ENCODE measurements at regions not wholly inside any gene's neighbourhood (a gene's known extent, or its start where the extent isn't known, plus 50 kb on each side); places are given as distances from the start of the nearest gene placed in this dataset.

DNA sequence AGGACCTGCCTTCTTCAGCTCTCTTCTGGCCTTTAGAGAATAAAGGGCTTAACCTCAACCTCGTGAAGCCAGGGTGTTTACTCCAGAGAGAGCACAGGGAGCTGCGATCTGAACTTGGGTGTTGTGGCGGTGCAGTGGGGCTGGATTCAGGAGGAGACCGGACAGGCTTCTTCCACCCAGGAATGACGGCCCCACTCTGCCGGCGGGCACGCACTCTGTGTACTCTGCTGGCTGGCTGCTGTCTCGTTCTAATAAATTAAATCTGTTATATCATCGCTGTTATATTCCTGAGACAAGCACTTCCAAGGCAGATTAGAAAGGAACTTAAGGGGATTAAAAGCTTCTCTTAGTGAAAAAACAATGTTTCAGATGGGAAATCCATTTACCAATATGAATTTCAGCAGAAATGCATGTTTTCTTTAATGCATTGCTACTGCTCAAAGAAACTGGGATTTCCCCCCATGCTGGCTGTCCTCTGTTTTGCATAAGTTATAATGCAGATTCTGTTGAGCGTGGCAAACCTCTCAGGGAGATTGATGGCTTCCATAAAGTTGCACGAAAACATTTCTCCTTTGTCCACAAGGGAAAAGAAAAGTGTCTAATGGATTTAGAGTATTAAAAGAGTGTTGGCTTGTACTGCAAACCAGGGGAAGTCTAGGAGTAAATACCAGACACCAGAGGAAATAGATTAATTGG is 168.6 kb upstream of the IRX3 start:
- no peak for DNase-seq (ENCODE audit: low read depth in 4 of 4, low spot score in 3 of 4)

DNA sequence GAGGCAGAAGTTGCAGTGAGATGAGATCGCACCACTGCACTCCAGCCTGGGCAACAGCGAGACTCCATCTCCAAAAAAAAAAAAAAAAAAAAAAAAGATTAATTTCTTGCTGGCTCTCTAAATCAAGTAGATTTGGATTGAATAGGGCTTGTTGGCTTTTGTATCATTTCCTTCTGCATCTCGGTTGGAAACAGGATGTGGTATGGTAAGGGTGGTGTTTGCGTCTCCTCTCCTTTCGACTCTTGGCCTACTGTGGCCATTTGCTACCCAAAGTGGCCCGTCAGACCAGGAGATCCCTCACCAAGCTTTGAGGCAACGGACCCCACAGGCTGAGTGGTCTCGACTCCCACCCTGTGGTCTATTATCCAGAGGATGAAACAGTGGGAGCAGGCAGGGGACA is 168.0 kb upstream of the IRX3 start:
- DNase-seq (ENCODE audit: low read depth in 4 of 4, low spot score in 3 of 4): no peak

DNA sequence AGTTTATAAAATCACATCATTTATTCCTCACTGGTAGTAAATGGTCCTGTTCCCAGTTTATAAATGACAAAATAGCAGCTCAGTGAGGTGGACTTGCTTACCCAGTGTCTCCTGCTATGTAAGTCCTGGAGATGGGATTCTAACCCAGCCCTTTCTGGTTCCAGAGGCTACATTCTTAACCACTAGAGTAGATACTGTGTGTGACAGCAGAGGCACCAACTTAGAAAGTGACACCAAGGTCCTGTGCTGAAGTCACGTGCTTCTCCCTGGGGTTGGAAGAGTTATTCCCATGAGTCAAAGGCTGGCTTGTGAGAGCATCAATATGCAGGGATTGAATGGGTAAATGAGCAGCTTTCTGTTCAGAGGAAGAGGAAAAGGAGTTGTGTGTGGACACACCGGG is 167.3 kb upstream of the IRX3 start:
- no peak for DNase-seq (ENCODE audit: low read depth in 4 of 4, low spot score in 3 of 4)

DNA sequence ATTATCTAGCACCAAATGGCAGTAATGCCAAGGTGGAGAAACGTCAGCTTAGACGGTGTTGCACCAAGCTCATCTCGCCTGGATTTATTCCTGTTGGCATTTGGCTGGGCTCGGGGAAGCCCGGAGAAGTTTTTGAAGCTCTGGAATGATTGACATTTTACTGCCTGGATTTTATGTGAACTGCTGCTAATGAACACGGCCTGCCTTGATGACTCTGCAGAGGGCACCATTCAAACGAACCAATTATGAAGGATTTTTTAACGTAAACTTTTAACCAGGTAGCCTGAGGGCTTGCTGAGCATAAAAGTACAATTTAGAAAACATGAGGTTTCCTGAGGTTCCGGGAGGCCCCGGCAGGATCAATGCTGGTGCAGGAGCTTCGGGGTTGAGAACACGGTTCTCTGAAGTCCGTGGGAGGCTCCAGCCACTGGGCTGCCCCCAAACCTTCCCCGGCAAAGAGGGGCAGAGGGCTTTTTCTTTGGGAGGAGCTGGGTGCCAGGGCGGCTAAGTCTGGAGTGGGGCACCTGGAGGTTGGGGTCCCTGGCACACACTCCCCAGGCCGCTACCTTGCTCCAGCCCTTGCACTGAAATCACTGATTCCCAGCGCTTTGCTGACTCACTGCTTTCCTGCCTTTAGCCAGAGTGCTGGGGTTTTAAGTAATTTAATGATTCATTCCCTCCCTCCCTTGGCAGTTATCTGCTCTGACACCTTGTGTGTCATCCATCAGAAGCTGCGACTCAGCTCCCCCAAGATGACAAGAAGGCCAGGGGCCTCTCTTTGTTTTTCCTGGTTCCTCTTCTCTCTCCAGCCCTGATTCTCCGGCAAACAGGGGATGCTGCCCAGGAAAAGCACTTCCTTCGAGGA is 161.2 kb upstream of the IRX3 start:
- no peak for DNase-seq (ENCODE audit: low read depth in 4 of 4, low spot score in 3 of 4)

DNA sequence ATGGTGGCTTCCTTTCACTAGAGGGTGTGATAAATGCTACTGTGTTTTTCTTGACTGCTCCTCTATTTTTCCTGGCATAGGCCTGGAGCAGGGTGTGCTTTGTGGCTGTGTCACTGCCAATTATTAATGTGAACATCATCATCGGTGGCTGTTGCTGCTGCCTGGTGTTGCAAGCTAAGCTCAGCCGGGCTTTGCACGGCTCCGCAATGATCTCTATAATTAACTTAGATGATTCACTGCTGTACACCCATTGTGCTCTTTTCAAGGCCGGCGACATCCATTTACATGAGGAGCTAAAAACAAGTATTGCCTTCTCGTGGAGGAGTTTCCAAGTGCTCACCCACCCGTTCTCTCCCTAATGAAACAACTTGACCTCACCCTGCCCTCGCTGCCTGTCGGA is 160.1 kb upstream of the IRX3 start:
- DNase-seq (ENCODE audit: low read depth in 4 of 4, low spot score in 3 of 4): no peak

DNA sequence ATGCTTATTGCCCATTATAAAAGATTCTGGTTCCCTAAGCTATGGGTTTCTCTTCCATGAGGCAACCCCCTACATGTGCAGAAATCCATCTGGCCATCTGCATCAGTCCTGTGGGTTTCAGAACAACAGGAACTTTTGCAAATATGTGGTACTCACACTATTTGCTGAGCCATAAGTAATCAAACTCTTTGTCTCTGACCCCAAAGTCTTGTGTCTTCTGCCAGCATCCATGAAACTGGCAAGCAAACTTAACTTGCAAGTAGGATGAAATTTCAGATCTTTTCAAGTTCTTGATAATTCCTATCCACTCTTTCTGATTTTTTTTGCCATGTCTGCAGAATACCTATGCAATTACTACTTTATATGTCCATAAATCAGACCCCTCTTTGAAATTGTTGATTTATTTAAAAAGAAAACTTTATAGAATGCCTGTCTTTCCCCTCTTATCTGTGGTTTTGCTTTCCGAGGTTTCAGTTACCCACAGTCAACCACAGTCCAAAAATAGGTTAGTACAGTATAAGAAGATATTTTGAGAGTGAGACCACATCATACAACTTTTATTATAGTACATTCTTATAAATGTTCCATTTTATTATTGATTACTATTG is 158.4 kb upstream of the IRX3 start:
- DNase-seq (ENCODE audit: low read depth in 4 of 4, low spot score in 3 of 4): no peak

DNA sequence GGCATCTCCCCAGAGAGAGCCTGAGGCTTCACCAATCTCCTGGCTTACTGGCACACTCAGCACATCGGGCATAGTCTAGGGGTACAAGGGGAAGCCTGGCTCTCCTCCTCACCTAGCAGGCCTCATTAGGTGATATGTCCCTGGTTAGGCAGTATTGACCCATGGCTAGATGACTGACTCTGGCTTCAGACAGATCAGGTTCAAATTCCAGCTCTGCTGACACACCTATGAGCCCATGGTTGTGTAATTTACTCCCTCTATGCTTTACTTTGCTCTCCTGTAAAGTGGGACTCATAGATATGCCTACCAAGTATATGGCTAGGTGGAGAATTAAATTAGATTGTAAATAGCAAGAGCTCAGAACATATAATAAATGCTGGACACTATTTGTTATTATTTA is 157.3 kb upstream of the IRX3 start:
- DNase-seq (ENCODE audit: low read depth in 4 of 4, low spot score in 3 of 4): no peak

DNA sequence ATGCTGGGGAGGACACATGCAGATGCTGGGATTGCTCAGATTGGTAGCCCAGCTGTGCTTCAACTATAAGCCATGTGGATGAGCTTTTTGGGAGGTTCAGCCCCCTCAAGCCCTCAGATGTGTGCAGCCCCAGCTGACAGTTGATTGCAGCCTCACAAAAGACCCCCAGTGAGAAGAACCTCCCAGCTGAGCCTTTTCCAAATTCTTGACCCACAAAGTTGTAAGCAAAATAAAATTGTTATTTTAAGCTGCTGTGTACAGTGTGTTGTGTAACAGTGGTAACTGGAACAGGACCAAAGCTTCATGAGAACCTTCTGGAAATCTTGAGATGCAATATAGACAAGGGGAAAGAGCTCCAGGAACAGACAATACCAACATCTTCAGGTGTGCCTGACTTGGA is 156.8 kb upstream of the IRX3 start:
- DNase-seq (ENCODE audit: low read depth in 4 of 4, low spot score in 3 of 4): no peak

DNA sequence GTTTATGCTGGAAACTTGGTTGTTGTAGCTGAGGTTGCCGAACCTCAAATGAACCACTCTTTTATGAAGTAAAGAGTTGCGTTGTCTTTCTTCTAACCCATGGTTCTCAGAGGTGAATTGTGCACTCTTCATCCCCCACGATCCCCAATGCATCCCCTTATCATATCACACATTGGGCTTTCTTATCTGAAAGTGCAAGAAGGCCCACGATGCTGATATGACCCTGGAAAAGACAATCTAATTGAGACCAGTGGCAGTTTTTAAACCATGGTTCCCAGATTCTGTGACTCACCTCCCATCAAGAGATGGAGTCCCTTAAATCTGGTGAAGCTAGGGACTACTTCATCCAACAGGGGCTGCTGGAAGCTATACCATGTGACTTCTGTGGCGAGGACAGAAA is 156.3 kb upstream of the IRX3 start:
- no peak for DNase-seq (ENCODE audit: low read depth in 4 of 4, low spot score in 3 of 4)

DNA sequence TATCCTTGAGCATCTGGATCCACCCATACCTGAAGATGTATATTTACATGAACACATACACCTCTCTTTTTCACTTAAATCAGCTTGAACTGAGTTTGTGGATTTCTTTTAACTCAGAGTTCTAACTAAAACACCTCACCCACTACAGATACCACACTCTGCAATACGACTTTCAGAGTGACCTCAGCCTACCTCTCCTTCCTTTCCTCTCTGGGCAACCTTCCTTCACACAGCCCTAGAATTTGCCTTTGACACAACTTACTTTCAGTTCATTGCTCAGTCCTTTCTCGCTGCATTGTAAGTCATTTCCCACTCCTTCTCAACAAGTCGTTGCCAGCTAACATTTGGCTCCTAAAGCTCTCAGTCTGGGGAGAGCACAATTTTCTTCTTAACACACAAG is 151.9 kb upstream of the IRX3 start:
- DNase-seq (ENCODE audit: low read depth in 4 of 4, low spot score in 3 of 4): no peak

DNA sequence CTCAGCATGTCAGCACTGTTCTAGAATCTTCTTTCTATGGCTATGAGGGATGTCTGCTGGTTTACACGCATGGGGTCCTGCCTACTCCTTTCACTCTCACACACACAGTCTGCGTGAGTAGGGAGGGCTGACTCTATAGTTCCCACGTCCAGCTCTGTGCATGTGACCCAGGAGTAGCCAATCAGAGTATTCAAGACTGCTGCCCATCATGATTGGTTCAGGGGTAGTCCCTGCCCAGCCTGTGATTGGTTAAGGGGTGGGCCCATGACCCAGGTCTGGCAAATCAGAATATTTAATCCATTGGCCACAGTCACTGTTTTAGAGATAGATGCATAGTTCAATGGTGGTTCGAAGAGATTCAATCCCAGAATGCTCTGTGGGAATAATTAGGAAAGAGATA is 151.3 kb upstream of the IRX3 start:
- DNase-seq (ENCODE audit: low read depth in 4 of 4, low spot score in 3 of 4): no peak

DNA sequence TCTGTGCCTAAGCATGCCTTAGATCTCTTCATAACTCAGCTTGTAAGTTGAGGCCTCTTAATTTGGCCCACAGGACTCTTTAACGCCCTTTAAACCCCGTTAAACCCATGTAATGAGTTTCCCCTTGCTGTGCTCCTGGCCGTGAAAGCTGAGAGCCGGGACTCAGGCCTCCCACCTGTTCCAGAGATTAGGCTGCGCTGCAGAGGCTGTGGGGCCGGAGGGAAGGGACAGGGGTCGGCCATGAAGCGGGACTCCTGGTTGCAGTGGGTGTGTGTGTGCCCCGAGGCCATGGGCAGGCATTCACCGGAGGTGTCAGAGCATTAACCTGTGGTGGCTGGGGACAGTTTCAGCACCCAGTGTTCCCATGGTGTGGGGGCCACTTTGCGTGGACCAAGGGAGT is 150.8 kb upstream of the IRX3 start:
- DNase-seq (ENCODE audit: low read depth in 4 of 4, low spot score in 3 of 4): no peak

DNA sequence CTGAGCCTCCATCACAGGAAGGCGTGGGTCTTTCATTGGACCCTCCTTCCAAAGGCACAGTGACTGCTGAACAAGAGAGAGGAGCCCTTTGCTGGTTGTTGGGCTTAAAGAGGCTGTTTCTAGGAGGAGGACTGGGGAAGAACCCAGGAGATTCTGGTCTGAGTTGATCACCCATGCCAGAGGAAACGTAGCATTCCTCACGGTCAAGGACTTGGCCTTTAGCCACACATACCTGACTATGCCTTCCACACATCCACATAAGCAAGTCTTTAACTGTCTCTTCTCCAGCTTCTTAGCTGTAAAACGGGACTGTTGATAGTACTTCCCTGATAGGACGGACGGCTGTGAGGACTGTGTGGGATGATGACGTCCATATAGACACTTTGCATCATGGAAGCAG is 149.8 kb upstream of the IRX3 start:
- no peak for DNase-seq (ENCODE audit: low read depth in 4 of 4, low spot score in 3 of 4)

DNA sequence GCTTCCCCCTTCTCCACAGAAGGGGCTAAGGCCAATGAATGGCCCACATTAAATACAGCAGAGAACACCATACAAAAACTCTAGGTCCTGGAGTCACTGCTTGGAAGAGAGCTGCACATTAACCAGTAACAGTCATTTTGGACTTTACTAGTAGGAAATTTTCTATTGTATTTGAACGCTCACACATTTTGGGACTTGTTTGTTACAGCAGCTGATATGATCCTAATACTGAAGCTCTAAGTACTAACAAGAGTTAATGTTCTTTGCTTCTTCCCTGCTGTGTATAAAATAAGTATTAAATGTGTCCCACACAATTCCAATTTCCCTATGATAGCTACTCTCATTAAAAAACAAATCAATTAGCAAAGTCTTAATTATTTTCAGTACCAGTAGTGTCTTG is 148.3 kb upstream of the IRX3 start:
- DNase-seq (ENCODE audit: low read depth in 4 of 4, low spot score in 3 of 4): no peak

DNA sequence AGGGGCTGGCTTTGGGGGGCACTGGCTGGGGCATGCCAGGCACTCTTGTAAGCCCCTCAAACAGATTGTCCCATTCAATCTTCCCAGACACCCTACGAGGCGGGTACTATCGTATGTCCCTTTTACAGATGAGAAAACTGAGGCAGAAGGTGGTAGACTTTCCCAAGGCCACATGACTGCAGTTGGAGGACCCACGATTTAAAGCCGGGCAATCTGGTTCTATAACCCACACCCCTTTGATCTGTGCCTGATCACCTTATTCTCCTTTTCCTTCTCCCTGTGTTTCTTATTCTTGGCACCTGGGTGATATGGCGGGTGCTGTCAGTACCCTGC is 146.3 kb upstream of the IRX3 start:
- DNase-seq (ENCODE audit: low read depth in 4 of 4, low spot score in 3 of 4): no peak

DNA sequence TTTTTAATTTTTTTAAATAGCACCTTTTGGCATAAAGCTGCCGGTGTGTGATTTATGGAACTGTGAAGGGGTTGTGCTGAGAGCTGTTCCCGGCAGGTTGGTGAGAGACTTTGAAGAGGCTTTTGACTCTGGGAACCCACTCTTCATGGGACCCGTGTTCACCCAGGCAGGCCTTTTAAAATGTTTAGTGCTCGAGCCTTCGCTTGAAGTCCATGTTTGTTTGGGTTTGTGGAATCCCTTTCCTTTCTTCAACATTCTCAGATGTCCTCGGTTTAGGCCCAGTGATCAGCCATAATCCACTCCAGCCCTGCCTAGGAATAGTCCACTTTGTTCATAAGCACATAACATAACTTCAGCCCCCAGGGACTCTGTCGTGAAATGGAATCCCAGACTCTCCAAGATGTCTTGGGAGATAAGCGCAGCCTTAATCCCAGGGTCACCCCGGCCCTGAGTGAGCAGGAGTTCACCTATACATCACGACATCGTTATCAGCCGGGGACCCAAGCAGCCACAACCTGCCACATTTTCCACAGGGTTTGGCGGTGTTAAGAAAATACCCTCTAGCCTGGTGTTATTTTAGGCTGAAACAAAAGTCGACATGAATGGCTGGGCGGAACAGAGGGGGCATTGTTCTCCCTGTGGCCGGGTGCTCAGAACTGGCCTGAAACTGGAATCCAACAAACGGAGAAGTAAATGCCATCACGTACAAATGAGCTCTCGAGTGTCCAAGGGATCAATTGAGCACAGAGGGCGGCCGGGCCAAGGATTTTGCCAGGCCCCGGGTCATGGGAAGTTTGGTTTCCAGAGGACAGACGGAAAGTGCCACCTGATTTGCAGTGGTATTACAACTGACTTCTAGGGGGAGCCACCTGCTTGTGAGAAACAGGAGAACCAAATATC is 145.7 kb upstream of the IRX3 start:
- DNase-seq (ENCODE audit: low read depth in 4 of 4, low spot score in 3 of 4): no peak

DNA sequence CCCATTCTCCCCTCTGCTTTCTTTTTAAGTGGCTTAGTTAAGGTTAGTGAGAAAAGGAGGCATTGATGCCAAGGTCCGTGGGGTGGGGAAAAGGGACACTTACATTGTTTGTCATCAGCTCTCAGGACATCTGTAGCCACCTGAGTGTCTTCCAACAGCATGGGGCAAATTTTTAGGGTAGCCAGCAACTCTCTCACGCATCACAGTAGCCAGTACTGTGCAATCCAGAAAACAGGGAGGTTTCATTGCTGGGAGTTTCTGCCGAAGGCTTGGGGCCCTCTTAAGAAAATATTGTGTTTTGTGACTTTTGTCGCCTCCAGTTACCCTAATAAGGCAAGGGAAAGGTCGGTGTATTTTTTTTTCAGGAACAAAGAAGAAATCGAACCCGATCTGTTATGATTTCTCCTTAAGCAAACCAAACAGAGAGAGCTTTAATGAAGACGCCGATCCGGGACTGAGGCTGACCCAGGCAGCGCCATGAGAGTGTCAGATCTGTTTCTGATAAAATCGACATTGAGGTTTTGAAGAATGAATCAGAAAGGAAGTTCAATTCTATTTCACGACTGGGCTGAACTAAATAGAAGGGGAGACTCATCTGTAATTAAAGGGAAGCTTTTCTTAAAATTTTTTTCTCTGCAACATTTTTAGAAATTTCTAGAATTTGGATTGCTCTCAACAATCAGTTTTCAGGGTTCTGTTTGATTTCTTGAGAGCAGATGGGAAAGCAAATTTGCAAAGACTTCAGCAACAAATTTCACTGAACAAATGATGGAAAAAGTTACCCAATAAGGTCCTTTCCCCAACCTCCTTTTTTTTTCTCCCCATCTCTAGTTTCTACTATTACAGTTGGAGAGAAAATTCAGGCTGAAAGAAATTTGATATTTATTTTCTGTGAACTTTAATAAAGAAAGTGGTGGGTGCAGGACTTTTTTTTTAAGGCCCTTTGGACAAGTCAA is 144.7 kb upstream of the IRX3 start:
- no peak for DNase-seq (ENCODE audit: low read depth in 4 of 4, low spot score in 3 of 4)

DNA sequence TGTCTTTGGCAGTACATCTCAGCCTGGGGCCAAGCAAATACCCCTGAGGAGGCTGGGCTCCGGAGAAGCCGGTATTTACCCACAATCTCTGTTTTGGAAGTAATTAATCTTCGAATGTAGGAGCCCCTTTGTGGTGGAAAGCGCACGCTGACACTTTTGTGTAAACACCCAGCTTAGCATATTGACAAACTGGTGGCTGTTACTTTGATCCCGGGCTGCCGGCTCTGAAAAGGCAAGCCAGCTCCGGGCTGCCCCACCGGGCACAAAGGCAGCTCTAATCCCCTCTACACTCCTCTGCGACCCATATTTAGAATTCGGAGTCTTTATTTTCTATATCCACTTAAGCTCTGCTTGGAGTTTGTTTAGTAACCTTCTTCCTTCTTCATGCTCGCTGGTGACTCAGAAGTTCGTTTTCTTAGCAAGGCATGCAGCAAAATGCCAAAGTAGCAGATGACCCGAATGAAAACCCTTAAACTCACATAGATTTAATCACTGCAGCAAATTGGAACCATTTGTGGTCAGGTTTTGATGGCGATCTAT is 144.0 kb upstream of the IRX3 start:
- no peak for DNase-seq (ENCODE audit: low read depth in 4 of 4, low spot score in 3 of 4)

DNA sequence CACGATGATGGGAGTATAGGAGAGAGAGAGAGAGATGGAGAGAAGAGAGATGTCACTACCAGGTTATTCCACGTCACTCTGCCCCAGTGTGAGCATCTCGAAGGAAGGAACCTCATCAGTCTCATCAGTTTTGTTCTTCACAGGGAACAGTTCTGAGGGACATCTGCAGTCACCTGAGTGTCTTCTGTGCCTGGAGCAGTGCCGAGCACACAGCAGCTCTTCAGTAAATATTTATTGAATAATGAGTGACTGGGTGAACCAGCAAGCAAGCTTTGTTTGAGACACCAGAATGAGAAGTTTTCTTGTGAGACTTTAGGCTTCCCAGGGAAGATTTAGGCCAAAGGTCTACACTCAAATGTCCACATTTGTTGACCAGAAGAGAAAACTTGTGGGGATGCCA is 142.4 kb upstream of the IRX3 start:
- DNase-seq (ENCODE audit: low read depth in 4 of 4, low spot score in 3 of 4): no peak

DNA sequence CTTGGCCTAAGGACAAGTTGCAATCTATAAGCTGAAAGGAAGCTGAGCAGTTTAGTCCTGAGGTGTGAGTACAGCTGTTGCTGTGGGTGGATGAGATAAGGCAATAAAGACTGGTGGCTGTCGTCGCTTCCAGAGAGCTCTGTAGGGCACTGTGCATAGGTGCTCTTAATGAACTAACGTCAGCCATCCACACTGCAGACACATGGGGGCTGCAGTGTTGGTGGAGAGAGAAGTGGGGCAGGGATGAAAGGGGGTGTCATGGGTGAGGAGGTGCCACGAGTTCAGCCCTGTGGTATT is 139.9 kb upstream of the IRX3 start:
- no peak for DNase-seq (ENCODE audit: low read depth in 4 of 4, low spot score in 3 of 4)
